ENCODE measurements at regions not wholly inside any gene's neighbourhood (a gene's known extent, or its start where the extent isn't known, plus 50 kb on each side); places are given as distances from the start of the nearest gene placed in this dataset.
"Not testable (repeated sequence)": the region's sequence is repeated elsewhere in the genome, so short reads cannot be mapped to it uniquely, and the experiment has no call there.

DNA sequence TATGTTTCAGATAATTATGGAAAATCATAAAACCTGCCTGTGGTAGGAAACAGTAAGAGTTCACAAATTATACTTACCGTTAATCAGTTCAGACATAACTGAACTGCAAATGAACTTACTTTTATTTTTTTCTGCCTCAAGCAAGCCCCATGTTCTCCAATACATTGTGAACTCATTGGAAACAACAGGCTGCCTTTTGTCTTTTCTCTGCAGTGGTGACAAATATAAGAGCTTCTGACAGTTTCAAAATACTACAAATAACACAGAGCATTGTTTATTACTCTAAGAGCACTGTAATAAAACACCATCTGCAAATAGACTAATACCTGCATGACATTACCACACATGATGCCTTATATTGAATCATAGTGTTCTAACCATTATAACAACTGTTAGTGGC, 94.0 kb upstream of the CDCA7L start:
- no peaks in the 10 kb centered on the region for H3K27me3 ChIP-seq
- H3K4me3 ChIP-seq = no peak overlapping the region
- intact Hi-C loops (cut with DNase I) = no loop called here
- TF ChIP-seq, protein P1, sequence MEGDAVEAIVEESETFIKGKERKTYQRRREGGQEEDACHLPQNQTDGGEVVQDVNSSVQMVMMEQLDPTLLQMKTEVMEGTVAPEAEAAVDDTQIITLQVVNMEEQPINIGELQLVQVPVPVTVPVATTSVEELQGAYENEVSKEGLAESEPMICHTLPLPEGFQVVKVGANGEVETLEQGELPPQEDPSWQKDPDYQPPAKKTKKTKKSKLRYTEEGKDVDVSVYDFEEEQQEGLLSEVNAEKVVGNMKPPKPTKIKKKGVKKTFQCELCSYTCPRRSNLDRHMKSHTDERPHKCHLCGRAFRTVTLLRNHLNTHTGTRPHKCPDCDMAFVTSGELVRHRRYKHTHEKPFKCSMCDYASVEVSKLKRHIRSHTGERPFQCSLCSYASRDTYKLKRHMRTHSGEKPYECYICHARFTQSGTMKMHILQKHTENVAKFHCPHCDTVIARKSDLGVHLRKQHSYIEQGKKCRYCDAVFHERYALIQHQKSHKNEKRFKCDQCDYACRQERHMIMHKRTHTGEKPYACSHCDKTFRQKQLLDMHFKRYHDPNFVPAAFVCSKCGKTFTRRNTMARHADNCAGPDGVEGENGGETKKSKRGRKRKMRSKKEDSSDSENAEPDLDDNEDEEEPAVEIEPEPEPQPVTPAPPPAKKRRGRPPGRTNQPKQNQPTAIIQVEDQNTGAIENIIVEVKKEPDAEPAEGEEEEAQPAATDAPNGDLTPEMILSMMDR (IDR thresholded peaks at IDR 0.05) = no peak
- H3K4me1 ChIP-seq = no peaks in the 10 kb centered on the region
- H3K9me3 ChIP-seq = no peaks in the 10 kb centered on the region
- H3K27ac ChIP-seq = no peak overlapping the region
- H3K36me3 ChIP-seq = no peaks in the 10 kb centered on the region
- no peak for DNase-seq (ENCODE audit: low spot score in 2 of 2)

DNA sequence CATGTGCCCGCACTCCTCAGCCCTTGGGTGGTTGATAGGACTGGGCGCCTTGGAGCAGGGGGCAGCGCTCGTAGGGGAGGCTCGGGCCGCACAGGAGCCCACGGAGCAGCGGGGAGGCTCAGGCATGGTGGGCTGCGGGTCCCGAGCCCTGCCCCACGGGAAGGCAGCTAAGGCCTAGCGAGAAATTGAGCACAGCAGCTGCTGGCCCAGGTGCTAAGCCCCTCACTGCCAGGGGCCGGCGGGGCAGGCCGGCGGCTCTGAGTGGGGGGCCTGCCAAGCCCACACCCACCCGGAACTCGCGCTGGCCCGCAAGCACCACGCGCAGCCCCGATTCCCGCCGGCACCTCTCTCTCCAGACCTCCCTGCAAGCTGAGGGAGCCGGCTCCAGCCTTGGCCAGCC, 86.7 kb upstream of the CDCA7L start:
- H3K4me1 ChIP-seq; intact Hi-C loops (cut with DNase I); H3K27ac ChIP-seq; H3K9me3 ChIP-seq; DNase-seq (ENCODE audit: low spot score in 2 of 2); H3K36me3 ChIP-seq; H3K27me3 ChIP-seq; H3K4me3 ChIP-seq: not testable (repeated sequence)

DNA sequence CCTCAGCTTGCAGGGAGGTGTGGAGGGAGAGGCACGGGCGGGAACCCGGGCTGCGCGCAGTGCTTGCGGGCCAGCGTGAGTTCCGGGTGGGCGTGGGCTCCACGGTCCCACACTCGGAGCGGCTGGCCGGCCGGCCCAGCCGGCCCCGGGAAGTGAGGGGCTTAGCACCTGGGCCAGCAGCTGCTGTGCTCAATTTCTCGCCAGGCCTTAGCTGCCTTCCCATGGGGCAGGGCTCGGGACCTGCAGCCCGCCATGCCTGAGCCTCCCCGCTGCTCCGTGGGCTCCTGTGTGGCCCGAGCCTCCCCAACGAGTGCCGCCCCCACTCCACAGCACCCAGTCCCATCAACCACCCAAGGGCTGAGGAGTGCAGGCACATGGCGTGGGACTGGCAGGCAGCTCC, 83.0 kb upstream of the CDCA7L start:
- H3K27ac ChIP-seq; intact Hi-C loops (cut with DNase I); H3K9me3 ChIP-seq; H3K4me1 ChIP-seq; H3K27me3 ChIP-seq; H3K4me3 ChIP-seq; H3K36me3 ChIP-seq; DNase-seq (ENCODE audit: low spot score in 2 of 2): not testable (repeated sequence)

DNA sequence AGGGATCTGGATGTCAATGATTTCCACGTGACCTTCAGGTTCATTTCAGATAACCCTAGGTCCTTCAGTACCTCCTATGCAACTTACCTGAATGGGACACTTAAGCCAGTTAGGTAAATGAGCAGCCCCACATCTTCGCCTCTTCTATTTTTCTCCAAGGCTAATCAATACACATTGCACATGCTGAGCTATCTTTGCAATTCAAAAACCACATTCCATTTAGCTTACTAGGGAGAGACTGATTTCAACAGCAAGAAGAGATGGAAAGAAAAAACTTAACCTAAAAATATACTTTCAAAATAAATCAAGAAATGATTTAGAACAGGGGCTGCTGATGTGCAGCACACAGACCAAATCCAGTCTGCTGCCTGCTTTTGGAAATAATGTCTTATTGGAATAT, 81.8 kb upstream of the CDCA7L start:
- H3K27ac ChIP-seq = no peak overlapping the region
- TF ChIP-seq, protein P1 (IDR thresholded peaks at IDR 0.05) = no peak
- no peak for DNase-seq (ENCODE audit: low spot score in 2 of 2)
- no peaks in the 10 kb centered on the region for H3K27me3 ChIP-seq
- H3K36me3 ChIP-seq = no peaks in the 10 kb centered on the region
- intact Hi-C loops (cut with DNase I) = no loop called here
- no peaks in the 10 kb centered on the region for H3K4me1 ChIP-seq
- H3K9me3 ChIP-seq = no peaks in the 10 kb centered on the region
- no peak overlapping the region for H3K4me3 ChIP-seq

DNA sequence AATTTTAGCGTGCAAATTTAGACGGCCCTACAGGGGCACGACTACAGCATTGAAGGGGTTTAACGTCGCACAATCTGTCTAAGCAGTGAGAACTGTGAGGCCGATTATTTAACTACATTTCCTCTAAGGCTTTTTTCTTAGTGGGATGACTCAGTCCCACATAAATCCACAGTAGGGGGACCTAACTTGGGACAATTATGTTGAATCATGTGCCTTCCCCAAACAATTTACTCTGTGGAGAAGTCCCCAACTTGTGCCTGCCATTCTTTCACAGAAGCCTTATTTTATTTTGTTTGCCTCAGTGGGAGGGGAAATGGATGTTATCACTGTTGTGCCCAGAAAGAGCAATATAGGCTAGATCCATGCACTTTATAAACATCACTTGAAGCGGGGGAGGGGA, 80.3 kb upstream of the CDCA7L start:
- Histone ChIP-seq H3K36me3 (no peaks in the 10 kb centered on the region), H3K4me1 (no peaks in the 10 kb centered on the region), H3K27ac (no peak overlapping the region), H3K9me3 (no peaks in the 10 kb centered on the region), H3K27me3 (no peaks in the 10 kb centered on the region), H3K4me3 (no peak overlapping the region)
- intact Hi-C loops (cut with DNase I) = no loop called here
- DNase-seq (ENCODE audit: low spot score in 2 of 2) = no peak
- TF ChIP-seq, protein P1 (IDR thresholded peaks at IDR 0.05) = no peak

DNA sequence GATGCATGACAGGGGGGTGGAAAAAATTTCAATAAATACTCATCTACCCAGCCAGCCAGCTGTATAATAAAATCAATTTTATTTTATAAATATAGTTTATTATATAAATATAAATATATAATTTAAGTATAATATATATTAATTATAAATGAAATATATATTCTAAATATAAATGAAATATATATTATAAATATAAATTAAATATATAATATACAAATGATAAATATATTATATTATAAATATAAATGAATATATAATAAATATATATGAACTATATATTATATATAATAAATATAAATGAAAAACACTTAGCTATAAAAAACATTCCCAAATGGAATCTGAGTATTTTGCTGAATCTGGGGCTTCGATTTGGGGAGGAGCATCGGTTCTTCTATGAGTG, 79.4 kb upstream of the CDCA7L start:
- Histone ChIP-seq H3K9me3 (no peaks in the 10 kb centered on the region), H3K36me3 (no peaks in the 10 kb centered on the region)
- intact Hi-C loops (cut with DNase I) = no loop called here

DNA sequence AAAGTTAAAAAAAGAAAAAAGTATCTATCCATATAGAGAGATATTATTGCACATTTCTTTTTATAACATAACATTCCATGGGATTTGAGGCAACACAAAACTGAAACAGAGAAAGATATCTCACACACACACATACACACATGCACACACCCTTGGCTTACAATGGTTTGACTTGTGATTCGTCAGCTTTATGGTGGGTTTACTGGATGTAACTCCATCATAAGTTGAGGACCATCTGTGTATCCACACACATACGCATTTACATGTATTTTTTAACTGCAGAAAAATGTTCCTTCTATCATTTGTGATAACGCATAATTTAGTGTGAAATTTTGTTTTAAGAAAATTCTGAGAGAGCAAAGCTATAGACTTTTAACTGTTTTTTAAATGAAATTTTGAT, 74.2 kb upstream of the CDCA7L start:
- intact Hi-C loops (cut with DNase I) = no loop called here
- DNase-seq (ENCODE audit: low spot score in 2 of 2) = no peak
- Histone ChIP-seq H3K4me3 (no peak overlapping the region), H3K27me3 (no peaks in the 10 kb centered on the region), H3K9me3 (no peaks in the 10 kb centered on the region), H3K27ac (no peak overlapping the region), H3K4me1 (no peaks in the 10 kb centered on the region), H3K36me3 (no peaks in the 10 kb centered on the region)
- TF ChIP-seq, protein P1 (IDR thresholded peaks at IDR 0.05) = no peak

More for the DNA sequence above, 79.4 kb upstream of the CDCA7L start:
- Histone ChIP-seq H3K27me3 (no peaks in the 10 kb centered on the region), H3K4me3 (no peak overlapping the region), H3K4me1 (no peaks in the 10 kb centered on the region), H3K27ac (no peak overlapping the region)
- no peak for DNase-seq (ENCODE audit: low spot score in 2 of 2)
- TF ChIP-seq, protein P1 (IDR thresholded peaks at IDR 0.05) = no peak
